IMR-90 (cell line): ENCODE measurements at regions not wholly inside any gene's neighbourhood (a gene's known extent, or its start where the extent isn't known, plus 50 kb on each side); places are given as distances from the start of the nearest gene placed in this dataset.

Source experiments
- ATAC-seq: fragments of 200-7000 bp; cut with Tn5 transposase; 2 replicates; pipeline ENCODE4 v1.9.1; 2020; ENCODE audit warnings: low read depth, mild to moderate bottlenecking, moderate library complexity
- BruUV-seq: library from RNA; stranded (reverse); fragments of 400-500 nt; replicated peaks from 2 replicates; lab custom pipeline; 2021; lab: Mats Ljungman, UMichigan
- CTCF ChIA-PET: fragments of 300-600 bp; formaldehyde crosslinking; extraction: SDS; loops from one replicate; lab custom pipeline; 2021; ENCODE audit warnings: antibody characterized with exemption; lab: Yijun Ruan, JAX
- POLR2A ChIA-PET: fragments of 300-600 bp; sonication (Branson Sonifier 250); formaldehyde crosslinking; loops from one replicate; lab custom pipeline; 2022; ENCODE audit warnings: antibody characterized with exemption; ENCODE audit not compliant: unreplicated experiment; lab: Charles Lee
- DNase-seq: peaks from one replicate; pipeline ENCODE4 v3.0.0; 2013
- H2AFZ ChIP-seq: replicated peaks from 2 replicates; pipeline ENCODE3; 2013; ENCODE audit warnings: low read length, mild to moderate bottlenecking; ENCODE audit not compliant: poor library complexity
- H2AK5ac ChIP-seq: 2 replicates; pipeline ENCODE4 v1.6.1; 2013; ENCODE audit warnings: low read depth, low read length, inconsistent platforms
- H2AK9ac ChIP-seq: replicated peaks from 2 replicates; pipeline ENCODE3; 2013; ENCODE audit warnings: mild to moderate bottlenecking, low read depth, low read length, moderate library complexity; ENCODE audit not compliant: poor library complexity
- H2BK120ac ChIP-seq: 2 replicates; pipeline ENCODE4 v1.6.1; 2013; ENCODE audit warnings: low read depth, low read length, inconsistent platforms
- H2BK15ac ChIP-seq: 3 replicates; pipeline ENCODE4 v1.6.1; 2013; ENCODE audit warnings: low read depth, low read length, inconsistent platforms
- H2BK20ac ChIP-seq: 2 replicates; pipeline ENCODE4 v1.6.1; 2013; ENCODE audit warnings: low read depth, mild to moderate bottlenecking, inconsistent platforms, low read length, moderate library complexity
- H2BK5ac ChIP-seq: 2 replicates; pipeline ENCODE4 v1.6.1; 2013; ENCODE audit warnings: mild to moderate bottlenecking, low read depth, low read length, inconsistent platforms; ENCODE audit not compliant: poor library complexity, severe bottlenecking
- H3K14ac ChIP-seq: replicated peaks from 2 replicates; pipeline ENCODE4 v1.6.1; 2013; ENCODE audit warnings: low read depth, low read length, inconsistent platforms
- H3K18ac ChIP-seq: 2 replicates; pipeline ENCODE4 v1.6.1; 2013; ENCODE audit warnings: low read depth, low read length, control low read depth
- H3K23ac ChIP-seq: 2 replicates; pipeline ENCODE4 v1.6.1; 2013; ENCODE audit warnings: low read depth, low read length, inconsistent platforms
- H3K27ac ChIP-seq: 2 replicates; pipeline ENCODE4 v1.5.1; 2013; ENCODE audit warnings: mild to moderate bottlenecking, control low read depth, low read length; ENCODE audit not compliant: insufficient read depth
- H3K27me3 ChIP-seq: 2 replicates; pipeline ENCODE4 v1.6.1; 2013; ENCODE audit warnings: low read length; ENCODE audit not compliant: control insufficient read depth, insufficient read depth
- H3K36me3 ChIP-seq: 2 replicates; pipeline ENCODE4 v1.6.1; 2013; ENCODE audit warnings: low read length, mixed read lengths; ENCODE audit not compliant: control insufficient read depth, insufficient read depth
- H3K4ac ChIP-seq: 2 replicates; pipeline ENCODE4 v1.6.1; 2013; ENCODE audit warnings: low read depth, low read length, inconsistent platforms
- H3K4me1 ChIP-seq: 2 replicates; pipeline ENCODE4 v1.6.1; 2013; ENCODE audit warnings: low read length, mixed read lengths; ENCODE audit not compliant: control insufficient read depth, insufficient read depth
- H3K4me2 ChIP-seq: 2 replicates; pipeline ENCODE4 v1.6.1; 2013; ENCODE audit warnings: low read depth, mild to moderate bottlenecking, control low read depth, low read length, moderate library complexity
- H3K4me3 ChIP-seq: 2 replicates; pipeline ENCODE4 v1.5.1; 2013; ENCODE audit warnings: low read depth, mild to moderate bottlenecking, control low read depth, low read length, moderate library complexity; ENCODE audit not compliant: insufficient read depth
- H3K56ac ChIP-seq: 2 replicates; pipeline ENCODE4 v1.6.1; 2013; ENCODE audit warnings: low read length, inconsistent platforms; ENCODE audit not compliant: insufficient read depth; ENCODE audit errors: extremely low read depth
- H3K79me1 ChIP-seq, 2 experiments: 2 replicates each; pipeline ENCODE4 v1.6.1; 2013; ENCODE audit warnings: low read length in 2 of 2, inconsistent platforms in 1 of 2, low read depth in 1 of 2
- H3K9ac ChIP-seq: 2 replicates; pipeline ENCODE4 v1.6.1; 2013; ENCODE audit warnings: low read depth, low read length, control low read depth
- H3K9me1 ChIP-seq: 2 replicates; pipeline ENCODE4 v1.6.1; 2013; ENCODE audit warnings: low read length, inconsistent platforms; ENCODE audit not compliant: insufficient read depth
- H3K9me3 ChIP-seq: 2 replicates; pipeline ENCODE4 v1.6.1; 2013; ENCODE audit warnings: low read length; ENCODE audit not compliant: control insufficient read depth, insufficient read depth
- H4K20me1 ChIP-seq: 2 replicates; pipeline ENCODE4 v1.6.1; 2013; ENCODE audit warnings: low read length, inconsistent platforms; ENCODE audit not compliant: insufficient read depth
- H4K5ac ChIP-seq: 2 replicates; pipeline ENCODE4 v1.6.1; 2013; ENCODE audit warnings: mild to moderate bottlenecking, low read depth, low read length, control low read depth
- H4K8ac ChIP-seq, 2 experiments: 2 replicates each; pipeline ENCODE4 v1.6.1; 2013; ENCODE audit warnings: low read depth in 2 of 2, low read length in 2 of 2, control low read depth in 1 of 2, inconsistent platforms in 1 of 2
- H4K91ac ChIP-seq: 2 replicates; pipeline ENCODE4 v1.6.1; 2013; ENCODE audit warnings: low read depth, low read length, inconsistent platforms; ENCODE audit not compliant: insufficient read depth
- CEBPB ChIP-seq: IDR thresholded peaks from 2 replicates; pipeline ENCODE4 v1.6.1; 2012; ENCODE audit warnings: low read depth, low read length, improper control_type of control experiment
- CTCF ChIP-seq: conservative IDR thresholded peaks from 2 replicates; pipeline ENCODE4 v1.5.1; 2012; ENCODE audit warnings: mild to moderate bottlenecking, low read depth, low read length, improper control_type of control experiment
- MXI1 ChIP-seq: IDR thresholded peaks from 2 replicates; pipeline ENCODE4 v1.6.1; 2012; ENCODE audit warnings: low read depth, mild to moderate bottlenecking, low read length, moderate library complexity, borderline replicate concordance
- RFX5 ChIP-seq: IDR thresholded peaks from 2 replicates; pipeline ENCODE4 v1.8.0; 2012; ENCODE audit warnings: low read depth, mild to moderate bottlenecking, low read length, moderate library complexity
- USF2 ChIP-seq: fragments of 150-350 bp; IDR thresholded peaks from 2 replicates; pipeline ENCODE4 v1.6.1; 2017; ENCODE audit warnings: mild to moderate bottlenecking, antibody characterized with exemption, low read length, low read depth
- WGBS, 2 experiments: methylation state at CpG; one replicate each; pipeline versions ENCODE4 v1.1.5 to v1.1.7; 2013; ENCODE audit warnings: missing lambda C conversion rate in 2 of 2; ENCODE audit not compliant: insufficient read length in 1 of 2; ENCODE audit errors: extremely low coverage in 2 of 2; 5-methylcytosine and 5-hydroxymethylcytosine counted together
- dilution Hi-C: fragments of 300-500 bp; cut with HindIII; formaldehyde crosslinking; loops from one replicate; pipeline ENCODE4 v1.14.3; 2018; ENCODE audit warnings: low sequenced_read_pairs; ENCODE audit not compliant: unreplicated experiment
- in situ Hi-C: fragments of 300-500 bp; cut with MboI; formaldehyde crosslinking; loops from 3 replicates; pipeline ENCODE4 v1.14.3; 2019; ENCODE audit warnings: low sequenced_read_pairs, inconsistent platforms, mixed read lengths
- intact Hi-C: fragments of 100-400 bp; cut with micrococcal nuclease; formaldehyde crosslinking; loops from 2 replicates; pipeline ENCODE4 v1.10.0; 2022
- TF ChIP-seq, protein P1 (sequence below): fragments of 150-350 bp; IDR thresholded peaks from 2 replicates; pipeline ENCODE4 v1.6.1; 2016; ENCODE audit warnings: low read depth, mild to moderate bottlenecking, low read length, moderate library complexity, borderline replicate concordance

DNA sequence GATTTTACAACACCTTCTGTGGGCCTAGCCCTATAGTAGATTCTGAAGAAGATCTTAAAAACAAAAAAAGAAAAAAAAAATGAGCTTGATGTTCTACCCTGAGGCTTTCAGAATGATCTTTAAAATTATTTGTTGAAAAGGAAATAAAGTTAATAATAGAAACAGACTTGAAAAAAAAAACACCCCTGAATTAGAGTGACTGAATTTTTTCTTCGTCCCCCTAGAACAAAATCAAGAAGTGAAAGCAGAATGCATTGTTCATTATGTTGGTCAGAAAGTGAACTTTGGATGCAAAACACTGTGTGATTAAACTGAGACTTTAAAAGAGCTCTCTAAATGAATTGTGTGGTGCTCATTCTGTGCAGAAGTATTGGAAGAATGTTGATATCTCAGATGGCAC lies 1384.4 kb upstream of the PIK3C3 start:
- no peak for ATAC-seq
- BruUV-seq, result no TSS peak
- TF ChIP-seq, protein P1, sequence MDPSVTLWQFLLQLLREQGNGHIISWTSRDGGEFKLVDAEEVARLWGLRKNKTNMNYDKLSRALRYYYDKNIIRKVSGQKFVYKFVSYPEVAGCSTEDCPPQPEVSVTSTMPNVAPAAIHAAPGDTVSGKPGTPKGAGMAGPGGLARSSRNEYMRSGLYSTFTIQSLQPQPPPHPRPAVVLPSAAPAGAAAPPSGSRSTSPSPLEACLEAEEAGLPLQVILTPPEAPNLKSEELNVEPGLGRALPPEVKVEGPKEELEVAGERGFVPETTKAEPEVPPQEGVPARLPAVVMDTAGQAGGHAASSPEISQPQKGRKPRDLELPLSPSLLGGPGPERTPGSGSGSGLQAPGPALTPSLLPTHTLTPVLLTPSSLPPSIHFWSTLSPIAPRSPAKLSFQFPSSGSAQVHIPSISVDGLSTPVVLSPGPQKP, result no peak
- TF ChIP-seq CEBPB (no peak), RFX5 (no peak), MXI1 (no peak), CTCF (no peak), USF2 (no peak)
- no peak overlapping the region for H3K18ac ChIP-seq
- H3K4me2 ChIP-seq, result no peak overlapping the region
- no peak overlapping the region for H3K4ac ChIP-seq
- H4K8ac ChIP-seq, result no peak overlapping the region
- no peak overlapping the region for H2AK9ac ChIP-seq
- no peak overlapping the region for H3K56ac ChIP-seq
- intact Hi-C loops, result no loop called here
- H2AFZ ChIP-seq, result no peak overlapping the region
- H4K5ac ChIP-seq, result no peak overlapping the region
- POLR2A ChIA-PET, result interaction anchor here (0.7 kb wide), 1 partner anchor 1019 kb away, joined by 4 read pairs; no protein-coding TSS in a partner anchor
- in situ Hi-C loops, result no loop called here
- H4K20me1 ChIP-seq, result no peaks in the 10 kb centered on the region
- H3K9ac ChIP-seq, result no peak overlapping the region
- CTCF ChIA-PET, result interaction anchor here (0.7 kb wide), 1 partner anchor 319 kb away, joined by 3 read pairs; no protein-coding TSS in a partner anchor
- no peaks in the 10 kb centered on the region for H3K79me1 ChIP-seq
- no CpG with 5 or more reads among the region's 1 CpG for WGBS, 2 experiments
- no peak overlapping the region for H2BK15ac ChIP-seq
- H2BK20ac ChIP-seq, result no peak overlapping the region
- H2AK5ac ChIP-seq, result no peak overlapping the region
- H3K36me3 ChIP-seq, result no peaks in the 10 kb centered on the region
- H3K27me3 ChIP-seq, result no peaks in the 10 kb centered on the region
- H3K4me3 ChIP-seq, result no peak overlapping the region
- H3K4me1 ChIP-seq, result no peaks in the 10 kb centered on the region
- no peak overlapping the region for H3K23ac ChIP-seq
- no peak overlapping the region for H3K27ac ChIP-seq
- DNase-seq, result no peak
- no peak overlapping the region for H4K91ac ChIP-seq
- H2BK120ac ChIP-seq, result no peak overlapping the region
- H3K9me1 ChIP-seq, result no peaks in the 10 kb centered on the region
- dilution Hi-C loops, result no loop called here
- no peak overlapping the region for H2BK5ac ChIP-seq
- H3K14ac ChIP-seq, result no peak overlapping the region
- no peaks in the 10 kb centered on the region for H3K9me3 ChIP-seq
